NCI-H2196 treated with DMSO at 0.1 percent for 48 hours (cell line): ENCODE measurements at regions not wholly inside any gene's neighbourhood (a gene's known extent, or its start where the extent isn't known, plus 50 kb on each side); places are given as distances from the start of the nearest gene placed in this dataset.

Source experiments
- DNase-seq: peaks from one replicate; lab custom pipeline; 2025; ENCODE audit not compliant: unreplicated experiment; lab: John Stamatoyannopoulos, UW

GRCh38 chrX:39811376-39811775 lies 286.4 kb downstream of the BCOR start:
- DNase-seq, result no peak

GRCh38 chrX:39813631-39814277 lies 284.0 kb downstream of the BCOR start:
- DNase-seq, result peak; percentile 44

- DNase-seq, result no peak
Observed at GRCh38 chrX:39814391-39814790, 283.4 kb downstream of the BCOR start.

- no peak for DNase-seq
Observed at GRCh38 chrX:39815631-39816030, 282.1 kb downstream of the BCOR start.

GRCh38 chrX:39816871-39817731 lies 280.7 kb downstream of the BCOR start:
- DNase-seq, result no peak

GRCh38 chrX:39817754-39818470 lies 279.8 kb downstream of the BCOR start:
- no peak for DNase-seq

GRCh38 chrX:39818750-39819149 lies 279.0 kb downstream of the BCOR start:
- DNase-seq, result no peak

GRCh38 chrX:39819921-39820849 lies 277.6 kb downstream of the BCOR start:
- no peak for DNase-seq

GRCh38 chrX:39820938-39821708 lies 276.6 kb downstream of the BCOR start:
- no peak for DNase-seq

- DNase-seq, result no peak
Observed at GRCh38 chrX:39821709-39822095, 276.1 kb downstream of the BCOR start.

- no peak for DNase-seq
Observed at GRCh38 chrX:39822133-39822748, 275.5 kb downstream of the BCOR start.

GRCh38 chrX:39823424-39823823 lies 274.3 kb downstream of the BCOR start:
- no peak for DNase-seq

- DNase-seq, result no peak
Observed at GRCh38 chrX:39823854-39824253, 273.9 kb downstream of the BCOR start.

GRCh38 chrX:39826813-39827543 lies 270.8 kb downstream of the BCOR start:
- DNase-seq, result no peak

- DNase-seq, result no peak
Observed at GRCh38 chrX:39827951-39828350, 269.8 kb downstream of the BCOR start.

GRCh38 chrX:39828971-39829370 lies 268.8 kb downstream of the BCOR start:
- no peak for DNase-seq

- DNase-seq, result no peak
Observed at GRCh38 chrX:39829965-39830364, 267.8 kb downstream of the BCOR start.

- no peak for DNase-seq
Observed at GRCh38 chrX:39830414-39830813, 267.3 kb downstream of the BCOR start.

GRCh38 chrX:39832211-39832610 lies 265.5 kb downstream of the BCOR start:
- no peak for DNase-seq
